ENCODE measurements at regions not wholly inside any gene's neighbourhood (a gene's known extent, or its start where the extent isn't known, plus 50 kb on each side); places are given as distances from the start of the nearest gene placed in this dataset.

GRCh38 chr4:112848911-112849310, 200.5 kb upstream of the ANK2 start:
- no peak overlapping the region for H3K4me3 ChIP-seq
- intact Hi-C loops (cut with DNase I), result no loop called here
- H3K27ac ChIP-seq, result no peak overlapping the region
- H3K27me3 ChIP-seq, result no peaks in the 10 kb centered on the region
- DNase-seq, result no peak
- no peaks in the 10 kb centered on the region for H3K36me3 ChIP-seq
- no peaks in the 10 kb centered on the region for H3K4me1 ChIP-seq
- no peak for ATAC-seq
- no peaks in the 10 kb centered on the region for H3K9me3 ChIP-seq
- TF ChIP-seq CTCF (IDR thresholded peaks at IDR 0.05), result no peak

GRCh38 chr4:112852601-112853000, 196.9 kb upstream of the ANK2 start:
- Histone ChIP-seq H3K27ac (no peak overlapping the region), H3K27me3 (no peaks in the 10 kb centered on the region), H3K9me3 (no peaks in the 10 kb centered on the region), H3K4me3 (no peak overlapping the region), H3K4me1 (no peaks in the 10 kb centered on the region), H3K36me3 (no peaks in the 10 kb centered on the region)
- DNase-seq, result no peak
- intact Hi-C loops (cut with DNase I), result loop anchor here in 1 of 2 donors (10.0 kb wide), 1 partner anchor 82 kb away; no protein-coding TSS in a partner anchor
- TF ChIP-seq CTCF (IDR thresholded peaks at IDR 0.05), result no peak
- no peak for ATAC-seq

GRCh38 chr4:112853662-112854256, 195.7 kb upstream of the ANK2 start:
- Histone ChIP-seq H3K27ac (no peak overlapping the region), H3K4me3 (no peak overlapping the region), H3K27me3 (no peaks in the 10 kb centered on the region), H3K36me3 (no peaks in the 10 kb centered on the region), H3K4me1 (no peaks in the 10 kb centered on the region), H3K9me3 (no peaks in the 10 kb centered on the region)
- DNase-seq (peak in 1 of 4 donors; percentile 1), ATAC-seq (no peak)
- intact Hi-C loops (cut with DNase I), result loop anchor here in 1 of 2 donors (10.0 kb wide), 1 partner anchor 81 kb away; no protein-coding TSS in a partner anchor
- peak in 1 of 2 donors; percentile 23 for TF ChIP-seq CTCF (IDR thresholded peaks at IDR 0.05)

- Histone ChIP-seq H3K4me1 (no peaks in the 10 kb centered on the region), H3K27ac (no peak overlapping the region), H3K9me3 (no peaks in the 10 kb centered on the region), H3K4me3 (no peak overlapping the region), H3K27me3 (no peaks in the 10 kb centered on the region), H3K36me3 (no peaks in the 10 kb centered on the region)
- TF ChIP-seq CTCF (IDR thresholded peaks at IDR 0.05), result no peak
- DNase-seq, result no peak
- intact Hi-C loops (cut with DNase I), result loop anchor here in 1 of 2 donors (10.0 kb wide), 1 partner anchor 80 kb away; no protein-coding TSS in a partner anchor
- no peak for ATAC-seq
Measured at GRCh38 chr4:112854420-112854819, 195.0 kb upstream of the ANK2 start.

GRCh38 chr4:112855058-112855457, 194.4 kb upstream of the ANK2 start:
- no peak for TF ChIP-seq CTCF (IDR thresholded peaks at IDR 0.05)
- no peak for ATAC-seq
- Histone ChIP-seq H3K27ac (no peak overlapping the region), H3K36me3 (no peaks in the 10 kb centered on the region), H3K27me3 (no peaks in the 10 kb centered on the region), H3K4me3 (no peak overlapping the region), H3K4me1 (no peaks in the 10 kb centered on the region), H3K9me3 (no peaks in the 10 kb centered on the region)
- intact Hi-C loops (cut with DNase I), result loop anchor here in 1 of 2 donors (10.0 kb wide), 1 partner anchor 80 kb away; no protein-coding TSS in a partner anchor
- DNase-seq, result no peak
